ENCODE measurements at regions not wholly inside any gene's neighbourhood (a gene's known extent, or its start where the extent isn't known, plus 50 kb on each side); places are given as distances from the start of the nearest gene placed in this dataset.
"Not testable (repeated sequence)": the region's sequence is repeated elsewhere in the genome, so short reads cannot be mapped to it uniquely, and the experiment has no call there.

DNA sequence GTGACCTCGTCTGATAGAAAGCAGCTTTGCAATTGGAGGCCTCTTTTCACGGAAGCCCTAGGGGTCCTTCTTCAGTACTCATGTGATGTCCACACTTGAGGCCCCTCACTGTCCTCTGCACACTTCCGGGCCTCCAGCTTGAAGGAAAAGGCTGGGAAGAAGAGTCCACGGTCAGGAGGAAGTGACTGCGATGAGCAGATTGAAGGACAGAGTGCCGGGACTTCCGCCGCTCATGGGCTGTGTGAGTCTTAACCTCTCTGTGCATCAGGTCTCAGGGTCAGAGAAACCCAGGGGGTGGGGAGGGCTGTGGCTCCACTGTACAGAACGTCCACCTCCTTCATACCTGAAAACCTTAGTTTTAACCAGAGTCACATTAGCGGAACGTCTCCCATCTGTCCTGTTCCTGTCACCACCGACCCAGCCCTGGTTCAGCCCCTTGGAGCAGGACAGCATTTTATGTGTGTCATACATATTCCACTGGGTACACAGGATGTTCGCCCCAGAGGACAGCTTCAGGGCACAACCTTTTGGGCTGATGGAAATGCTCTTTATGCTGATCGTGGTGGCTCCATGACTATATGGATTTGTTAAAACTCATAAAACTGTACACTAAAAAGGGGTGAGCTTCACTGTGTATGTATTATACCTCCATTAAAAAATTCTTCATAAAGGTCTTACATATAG, 51.0 kb upstream of the SORCS2 start:
- H3K27me3 Mint-ChIP-seq: peaks cover 10% of the 10 kb centered on the region
- H3K36me3 Mint-ChIP-seq (ENCODE audit: low read depth): no peaks in the 10 kb centered on the region
- H3K27ac Mint-ChIP-seq: no peak overlapping the region
- no peaks in the 10 kb centered on the region for H3K9me3 Mint-ChIP-seq
- H3K4me3 Mint-ChIP-seq: no peak overlapping the region
- no peak for ATAC-seq (replicated peaks)
- H3K4me1 Mint-ChIP-seq: no peaks in the 10 kb centered on the region

DNA sequence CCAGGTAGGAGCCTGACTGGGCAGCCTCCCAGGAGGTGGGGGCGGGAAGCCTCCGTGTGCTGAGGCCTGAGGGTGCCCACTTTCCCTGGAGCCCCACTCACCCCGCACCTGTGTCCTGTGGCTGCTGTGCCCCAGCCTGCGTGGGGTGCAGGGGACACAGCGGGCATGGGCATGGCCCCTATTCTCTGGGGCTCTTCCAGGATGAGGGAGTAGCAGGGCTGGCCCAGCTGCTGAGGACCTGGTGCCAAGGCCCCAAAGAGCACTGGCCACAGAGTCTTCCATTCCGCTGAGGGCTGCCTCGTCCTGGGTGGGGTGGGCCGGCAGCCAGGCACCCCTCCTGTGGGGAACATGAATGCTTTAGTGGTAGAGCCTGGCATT, 51.7 kb upstream of the SORCS2 start:
- Mint-ChIP-seq H3K4me3 (no peak overlapping the region), H3K36me3 (ENCODE audit: low read depth) (no peaks in the 10 kb centered on the region), H3K9me3 (no peaks in the 10 kb centered on the region), H3K4me1 (no peaks in the 10 kb centered on the region), H3K27me3 (peaks cover 10% of the 10 kb centered on the region), H3K27ac (no peak overlapping the region)
- no peak for ATAC-seq (replicated peaks)

DNA sequence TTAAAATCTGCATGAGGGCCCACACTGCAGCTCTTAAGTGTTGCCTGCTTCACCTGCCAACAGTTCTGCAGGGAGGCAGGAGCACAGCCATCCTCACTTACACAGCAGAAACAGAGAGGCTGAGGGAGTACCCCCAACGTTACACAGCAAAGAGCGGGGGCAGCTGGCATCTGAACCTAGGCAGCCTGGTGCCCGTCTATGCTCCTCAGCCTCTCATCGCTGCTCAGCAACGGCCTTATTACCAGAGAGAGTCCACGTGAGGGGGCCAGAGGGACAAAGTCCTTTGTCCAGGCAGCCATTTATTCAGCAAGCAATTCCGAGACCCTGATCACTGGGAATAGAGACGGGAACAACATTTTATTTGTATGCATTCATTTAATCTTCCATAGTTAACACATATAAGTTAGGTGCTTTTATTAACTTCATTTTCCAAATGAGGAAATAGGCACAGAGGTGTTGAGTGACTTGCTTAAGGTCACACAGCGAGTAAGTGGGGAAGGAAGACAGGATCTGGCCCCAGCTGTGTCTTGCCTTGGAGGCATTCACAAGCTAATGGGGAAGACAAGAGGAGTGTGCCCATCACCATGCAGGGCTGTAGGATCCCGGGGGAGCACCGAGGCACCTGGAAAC, 52.2 kb upstream of the SORCS2 start:
- Mint-ChIP-seq H3K27me3 (peaks cover 10% of the 10 kb centered on the region), H3K4me1 (no peaks in the 10 kb centered on the region), H3K9me3 (no peaks in the 10 kb centered on the region), H3K36me3 (ENCODE audit: low read depth) (no peaks in the 10 kb centered on the region), H3K4me3 (no peak overlapping the region), H3K27ac (no peak overlapping the region)
- no peak for ATAC-seq (replicated peaks)

DNA sequence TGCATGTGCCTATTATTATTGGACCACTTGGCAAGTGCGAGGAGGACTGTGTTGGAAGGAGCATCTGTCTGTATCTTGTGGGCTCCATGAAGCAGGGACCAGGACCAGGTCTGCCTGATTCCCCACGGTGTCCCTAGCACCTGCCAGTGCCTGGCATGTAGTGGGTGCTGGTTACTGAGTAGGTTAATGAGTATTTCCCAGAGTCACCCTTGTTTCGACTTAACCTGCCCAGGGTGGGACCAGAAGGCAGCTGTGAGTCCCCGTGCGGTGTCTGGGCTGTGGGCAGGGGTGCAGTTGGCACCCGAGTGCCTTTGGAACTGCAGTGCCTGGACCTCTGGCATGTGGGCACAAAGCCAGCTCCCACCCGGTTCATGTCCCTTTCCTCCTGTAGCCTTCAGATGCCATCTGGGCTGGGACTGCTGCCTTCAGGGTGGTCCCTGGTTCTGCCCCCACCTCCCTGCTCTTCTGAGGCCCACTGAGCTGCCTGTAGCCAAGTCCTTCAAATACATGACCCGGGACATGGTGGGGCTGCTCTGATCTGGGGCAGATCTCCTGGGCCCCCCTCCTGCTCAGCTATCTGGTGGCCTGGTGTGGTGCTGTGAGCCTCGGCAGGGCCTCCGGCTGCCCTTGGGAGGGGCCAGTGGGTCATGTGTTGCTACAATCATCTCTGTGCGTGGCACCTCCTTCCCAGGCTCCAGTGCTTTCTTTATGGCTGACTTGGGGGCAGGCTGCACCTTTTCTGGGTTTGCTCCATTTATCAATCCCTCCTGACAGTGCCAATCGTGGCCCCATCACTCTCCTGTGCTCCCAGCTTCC, 53.0 kb upstream of the SORCS2 start:
- no peaks in the 10 kb centered on the region for H3K4me1 Mint-ChIP-seq
- H3K4me3 Mint-ChIP-seq: no peak overlapping the region
- ATAC-seq (replicated peaks): no peak
- H3K9me3 Mint-ChIP-seq: no peaks in the 10 kb centered on the region
- no peaks in the 10 kb centered on the region for H3K36me3 Mint-ChIP-seq (ENCODE audit: low read depth)
- no peak overlapping the region for H3K27ac Mint-ChIP-seq
- peaks cover 10% of the 10 kb centered on the region for H3K27me3 Mint-ChIP-seq

DNA sequence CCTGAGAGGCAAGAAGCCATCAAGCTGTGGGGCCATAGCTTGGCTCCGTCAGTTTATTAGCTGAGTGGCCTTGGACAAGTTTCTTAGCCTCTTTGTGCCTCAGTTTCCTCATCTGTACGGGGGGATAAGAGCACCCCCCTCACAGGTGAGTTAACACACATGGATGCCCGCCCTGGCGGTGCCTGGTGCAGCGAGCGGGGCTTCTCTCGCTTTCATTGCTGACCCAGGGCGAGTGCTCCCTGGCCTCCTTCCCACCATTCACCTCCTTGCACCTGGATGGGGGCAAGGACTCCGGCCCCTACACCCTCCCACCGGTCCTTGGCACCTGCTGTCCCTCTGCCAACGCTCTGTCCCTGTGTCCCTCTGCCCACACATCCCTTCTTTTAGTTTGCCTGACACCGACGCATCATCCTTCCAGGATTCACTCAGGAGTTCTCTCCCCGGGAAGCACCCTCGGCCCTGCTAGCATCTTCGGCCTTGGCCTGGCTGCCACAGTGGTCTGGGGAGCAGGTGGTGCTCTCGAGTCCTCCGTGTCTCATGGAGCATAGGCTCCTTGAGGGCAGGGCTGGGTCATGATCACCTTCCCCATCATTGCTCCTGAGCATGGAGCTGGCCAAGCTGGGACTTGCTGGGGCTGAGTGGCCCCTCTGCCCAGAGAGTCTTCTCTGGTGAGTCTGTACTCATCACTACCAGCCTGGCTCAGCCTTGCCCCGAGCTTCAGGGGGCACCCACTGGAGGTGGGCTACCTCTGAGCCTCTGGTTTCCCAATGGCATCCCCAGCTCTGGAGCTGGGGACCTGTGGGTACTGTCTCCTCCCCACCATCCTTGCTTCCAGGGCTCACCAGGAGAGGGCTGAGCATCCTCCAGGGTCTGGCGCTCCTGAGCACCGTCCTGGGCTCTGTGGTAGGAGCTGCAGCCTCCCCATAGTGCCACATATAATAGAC, 53.8 kb upstream of the SORCS2 start:
- Mint-ChIP-seq H3K27ac (no peak overlapping the region), H3K36me3 (ENCODE audit: low read depth) (no peaks in the 10 kb centered on the region), H3K9me3 (peaks cover 3% of the 10 kb centered on the region), H3K4me1 (no peaks in the 10 kb centered on the region), H3K27me3 (peaks cover 8% of the 10 kb centered on the region), H3K4me3 (no peak overlapping the region)
- ATAC-seq (replicated peaks): no peak

DNA sequence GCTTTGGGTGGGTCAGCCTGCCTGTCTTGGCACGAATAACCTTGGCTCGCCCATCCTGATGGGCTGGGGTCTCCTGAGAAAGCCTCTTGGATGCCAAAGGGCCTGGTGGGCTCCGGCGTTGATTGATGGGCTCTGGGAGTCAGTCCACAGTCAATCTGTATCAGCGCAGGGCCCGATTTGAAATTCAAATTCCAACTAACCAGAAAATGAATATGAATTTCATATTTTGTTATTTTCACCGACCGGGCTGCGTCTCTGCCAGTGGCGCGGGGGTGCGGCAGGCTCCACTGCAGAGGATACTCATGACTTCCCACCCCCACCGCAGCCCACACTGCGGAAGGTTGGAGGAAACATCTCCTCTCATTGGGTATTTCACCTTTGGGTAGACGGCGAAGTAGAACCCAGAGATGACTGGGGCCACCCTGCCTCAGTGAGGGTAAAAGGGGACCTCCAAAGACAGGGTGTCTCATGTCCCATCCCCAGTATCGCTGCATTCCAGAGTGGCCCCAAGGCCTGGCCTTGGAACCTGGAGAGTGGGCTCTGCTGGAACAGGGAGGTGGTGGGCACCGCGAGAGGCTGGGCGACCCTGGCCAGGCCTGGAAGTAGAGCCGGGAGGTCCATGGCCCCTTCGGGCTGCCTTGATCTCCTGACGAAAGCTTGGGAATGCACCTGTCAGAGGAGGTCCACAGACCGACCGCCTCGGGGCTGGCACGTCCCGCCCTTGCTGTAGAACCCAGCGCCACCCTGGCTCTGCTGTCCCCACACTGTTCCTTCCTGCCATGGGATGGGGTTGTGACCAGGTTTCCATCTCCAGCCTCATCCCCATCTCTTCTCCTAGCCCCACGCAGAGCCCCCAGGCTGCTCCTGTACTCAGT, 54.8 kb upstream of the SORCS2 start:
- Mint-ChIP-seq H3K9me3 (peaks cover 7% of the 10 kb centered on the region), H3K27me3 (peaks cover 3% of the 10 kb centered on the region), H3K36me3 (ENCODE audit: low read depth) (no peaks in the 10 kb centered on the region), H3K27ac (no peak overlapping the region), H3K4me1 (no peaks in the 10 kb centered on the region), H3K4me3 (no peak overlapping the region)
- no peak for ATAC-seq (replicated peaks)

DNA sequence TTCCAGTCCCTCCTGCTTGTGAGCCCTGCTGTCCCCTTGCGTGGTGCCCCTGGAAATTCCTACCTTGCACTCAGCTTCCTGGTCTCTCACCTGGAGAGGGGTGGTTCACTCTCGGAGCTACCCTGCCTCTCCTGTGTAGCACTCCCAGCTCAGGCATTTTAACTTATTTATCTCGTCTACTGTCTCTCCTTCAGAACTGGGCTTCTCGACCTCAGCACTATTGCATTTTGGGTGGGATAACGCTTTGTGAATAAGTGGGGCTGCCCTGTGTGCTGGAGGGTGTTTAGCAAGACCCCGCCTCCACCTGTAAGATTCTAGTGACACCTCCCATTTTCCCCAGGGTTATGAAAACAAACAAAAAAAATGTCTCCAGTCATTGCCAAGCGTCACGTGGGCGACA, 56.0 kb upstream of the SORCS2 start:
- peaks cover 7% of the 10 kb centered on the region for H3K9me3 Mint-ChIP-seq
- H3K4me3 Mint-ChIP-seq: no peak overlapping the region
- no peaks in the 10 kb centered on the region for H3K36me3 Mint-ChIP-seq (ENCODE audit: low read depth)
- H3K4me1 Mint-ChIP-seq: no peaks in the 10 kb centered on the region
- no peak for ATAC-seq (replicated peaks)
- H3K27ac Mint-ChIP-seq: no peak overlapping the region
- H3K27me3 Mint-ChIP-seq: peaks cover 3% of the 10 kb centered on the region

DNA sequence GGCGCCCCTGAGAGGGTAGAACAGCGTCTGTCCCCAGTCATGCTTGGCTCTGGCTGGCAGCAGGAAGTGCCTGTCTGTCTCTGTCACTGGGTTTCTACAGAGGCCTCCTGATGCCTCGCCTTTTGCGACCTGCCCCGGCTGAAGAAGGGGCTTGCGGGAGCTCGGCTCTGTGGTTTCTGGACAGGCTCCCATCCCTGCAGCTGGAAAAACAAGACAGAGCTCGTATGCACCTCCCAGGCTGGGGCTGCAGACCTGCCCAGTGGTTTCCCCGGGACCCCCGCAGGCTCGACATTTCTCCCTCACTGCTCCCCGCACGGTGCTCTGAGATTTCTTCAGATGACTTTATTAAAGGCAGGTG, 57.0 kb upstream of the SORCS2 start:
- H3K27me3 Mint-ChIP-seq: peaks cover 3% of the 10 kb centered on the region
- ATAC-seq (replicated peaks): no peak
- H3K4me3 Mint-ChIP-seq: no peak overlapping the region
- no peaks in the 10 kb centered on the region for H3K36me3 Mint-ChIP-seq (ENCODE audit: low read depth)
- H3K27ac Mint-ChIP-seq: no peak overlapping the region
- H3K9me3 Mint-ChIP-seq: peaks cover 7% of the 10 kb centered on the region
- H3K4me1 Mint-ChIP-seq: no peaks in the 10 kb centered on the region

DNA sequence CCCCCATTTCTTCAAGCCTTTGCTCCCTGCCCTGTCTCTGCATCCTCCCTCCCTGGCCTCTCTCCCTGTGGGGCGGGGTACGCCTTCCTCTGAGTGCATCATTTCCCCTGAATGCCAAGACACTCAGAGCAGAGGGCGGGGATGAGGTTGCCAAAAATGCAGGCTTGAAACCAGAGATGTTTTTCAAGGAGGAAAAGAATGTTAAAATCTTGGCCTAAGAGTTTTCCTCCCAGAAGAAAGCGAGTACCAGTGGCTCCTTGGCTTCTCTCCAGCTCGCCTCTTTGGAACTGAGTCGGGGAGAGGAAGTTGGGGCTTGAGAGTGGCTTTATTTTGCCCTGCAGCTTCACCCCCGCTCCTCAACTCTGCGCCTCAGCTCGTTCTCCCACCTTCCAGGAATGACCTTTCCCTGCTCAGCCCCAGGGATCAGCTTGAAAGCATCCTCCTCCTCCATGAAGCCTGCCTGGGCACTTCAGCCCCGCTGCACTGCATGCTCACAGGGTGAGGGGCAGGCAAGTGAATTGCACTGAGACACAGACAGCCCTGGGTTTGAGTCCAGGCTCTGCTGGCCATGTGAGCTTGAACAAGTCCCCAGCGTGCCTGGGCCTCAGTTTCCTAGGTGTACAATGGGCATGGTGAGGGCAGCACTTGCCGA, 57.5 kb upstream of the SORCS2 start:
- H3K36me3 Mint-ChIP-seq (ENCODE audit: low read depth): no peaks in the 10 kb centered on the region
- no peaks in the 10 kb centered on the region for H3K4me1 Mint-ChIP-seq
- ATAC-seq (replicated peaks): no peak
- H3K27ac Mint-ChIP-seq: no peak overlapping the region
- no peak overlapping the region for H3K4me3 Mint-ChIP-seq
- no peaks in the 10 kb centered on the region for H3K27me3 Mint-ChIP-seq
- peaks cover 7% of the 10 kb centered on the region for H3K9me3 Mint-ChIP-seq

DNA sequence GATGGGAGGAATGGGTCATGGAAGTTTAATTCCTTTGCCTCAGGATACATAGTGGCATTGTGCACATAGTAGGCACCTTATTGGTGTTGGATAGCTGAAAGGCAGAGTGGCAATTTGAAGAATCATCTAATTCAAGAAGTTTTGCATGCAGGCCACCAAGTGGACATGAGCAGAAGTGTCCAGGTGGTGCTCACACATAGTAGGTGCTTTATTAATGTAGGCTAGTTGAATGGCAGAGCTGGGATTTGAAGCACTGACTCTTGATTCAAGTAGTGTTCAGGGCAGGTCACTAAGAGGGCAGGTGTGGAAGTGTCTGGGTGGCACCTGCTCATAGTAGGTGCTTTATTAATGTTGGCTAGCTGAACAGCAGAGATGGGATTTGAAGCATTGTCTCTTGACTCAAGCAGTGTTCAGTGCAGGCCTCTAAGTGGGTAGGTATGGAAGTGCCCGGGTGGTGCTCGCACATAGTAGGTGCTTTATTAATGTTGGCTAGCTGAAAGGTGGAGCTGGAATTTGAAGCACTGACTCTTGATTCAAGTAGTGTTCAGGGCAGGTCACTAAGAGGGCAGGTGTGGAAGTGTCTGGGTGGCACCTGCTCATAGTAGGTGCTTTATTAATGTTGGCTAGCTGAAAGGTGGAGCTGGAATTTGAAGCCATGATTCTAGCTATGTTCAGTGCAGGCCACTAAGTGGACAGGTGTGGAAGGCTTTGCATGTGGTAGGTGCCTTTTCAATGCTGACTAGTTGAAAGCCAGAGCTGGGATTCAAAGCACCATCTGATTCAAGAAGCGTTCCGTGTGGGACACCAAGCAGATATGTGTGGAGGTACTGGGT, 58.3 kb upstream of the SORCS2 start:
- H3K36me3 Mint-ChIP-seq (ENCODE audit: low read depth); H3K27me3 Mint-ChIP-seq; H3K27ac Mint-ChIP-seq; ATAC-seq (replicated peaks); H3K4me1 Mint-ChIP-seq; H3K9me3 Mint-ChIP-seq; H3K4me3 Mint-ChIP-seq: not testable (repeated sequence)

DNA sequence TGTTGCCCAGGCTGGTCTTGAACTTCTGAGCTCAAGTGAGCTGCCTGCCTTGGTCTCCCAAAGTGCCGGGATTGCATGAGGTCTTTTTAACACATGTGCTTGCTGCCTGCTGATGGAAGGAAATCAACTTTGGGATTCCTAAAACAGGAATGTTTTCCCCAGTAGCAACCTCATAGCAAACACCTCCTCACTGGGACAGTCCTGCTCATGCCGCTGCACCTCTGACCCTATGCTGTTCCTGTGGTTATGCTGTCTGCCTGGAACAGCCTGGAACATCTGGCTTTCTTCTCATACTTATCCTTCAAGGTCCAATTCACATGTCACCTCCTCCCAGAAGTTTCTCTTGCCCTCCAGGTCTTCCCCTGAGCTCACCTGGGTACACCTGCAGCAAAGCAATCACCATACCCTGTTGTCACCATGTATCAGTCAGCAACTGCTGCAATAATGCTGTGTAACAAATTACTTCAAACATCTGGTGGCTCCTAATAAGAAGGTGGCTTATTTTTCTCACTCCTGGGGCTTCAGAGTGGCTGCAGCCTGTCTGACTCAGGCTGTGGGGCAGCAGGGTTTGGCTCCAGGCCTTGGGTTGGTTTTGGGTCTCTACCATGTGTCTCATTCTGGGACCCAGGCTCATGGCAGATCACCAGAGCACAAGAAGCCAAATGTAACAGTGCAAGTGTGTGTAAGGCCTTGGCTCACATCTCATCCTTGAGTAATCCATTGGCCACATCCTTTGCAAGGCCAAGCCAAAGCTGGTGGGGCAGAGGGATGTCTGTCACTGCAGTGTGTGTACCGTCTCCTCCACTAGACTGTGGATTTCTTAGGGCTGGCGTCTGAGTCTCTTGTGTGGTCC, 59.4 kb upstream of the SORCS2 start:
- ATAC-seq (replicated peaks): no peak
- Mint-ChIP-seq H3K27ac (no peak overlapping the region), H3K4me1 (no peaks in the 10 kb centered on the region), H3K4me3 (no peak overlapping the region), H3K36me3 (ENCODE audit: low read depth) (no peaks in the 10 kb centered on the region), H3K9me3 (peaks cover 7% of the 10 kb centered on the region), H3K27me3 (no peaks in the 10 kb centered on the region)

DNA sequence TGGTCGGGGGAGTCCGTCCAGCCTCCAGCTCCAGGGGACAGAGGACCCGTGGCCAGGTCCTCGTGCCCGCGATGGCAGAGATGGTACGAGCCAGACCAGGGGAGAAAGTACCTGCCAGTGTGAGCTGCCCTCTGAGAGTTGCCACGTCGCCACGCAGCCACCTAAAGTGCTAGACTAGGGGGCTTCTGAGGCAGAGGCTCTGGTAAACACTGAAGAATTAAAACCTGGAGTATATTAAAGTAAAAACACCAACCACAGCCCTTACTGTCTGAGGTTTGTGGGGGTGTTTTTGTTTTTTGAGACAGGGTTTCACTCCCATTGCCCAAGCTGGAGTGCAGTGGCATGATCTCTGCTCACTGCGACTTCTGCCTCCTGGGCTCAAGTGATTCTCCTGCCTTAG, 60.1 kb upstream of the SORCS2 start:
- H3K4me3 Mint-ChIP-seq: no peak overlapping the region
- H3K27me3 Mint-ChIP-seq: no peaks in the 10 kb centered on the region
- H3K36me3 Mint-ChIP-seq (ENCODE audit: low read depth): no peaks in the 10 kb centered on the region
- no peaks in the 10 kb centered on the region for H3K4me1 Mint-ChIP-seq
- ATAC-seq (replicated peaks): no peak
- H3K9me3 Mint-ChIP-seq: peaks cover 7% of the 10 kb centered on the region
- H3K27ac Mint-ChIP-seq: no peak overlapping the region

Measured in activated T-helper 17 cell treated with anti-CD3 and anti-CD28 coated beads, Interleukin-2, amount 50 U/mL, for 72 hours (primary cell).